HEK293T (cell line): ENCODE measurements at regions not wholly inside any gene's neighbourhood (a gene's known extent, or its start where the extent isn't known, plus 50 kb on each side); places are given as distances from the start of the nearest gene placed in this dataset.

Experiments used
- CTCF ChIA-PET: fragments of 350-600 bp; formaldehyde crosslinking; extraction: SDS; loops from one replicate; lab custom pipeline; 2021; ENCODE audit warnings: antibody characterized with exemption, inconsistent platforms; lab: Yijun Ruan, JAX
- POLR2A ChIA-PET: fragments of 350-600 bp; formaldehyde crosslinking; extraction: SDS; loops from one replicate; lab custom pipeline; 2020; ENCODE audit warnings: antibody characterized with exemption, inconsistent platforms; lab: Yijun Ruan, JAX
- DNase-seq: peaks from one replicate; pipeline ENCODE4 v3.0.0; 2012; ENCODE audit warnings: mixed read lengths; ENCODE audit errors: extremely low spot score
- ARNT ChIP-seq: fragments of 450-650 bp; IDR thresholded peaks from 2 replicates; pipeline ENCODE4 v1.6.1; 2017; ENCODE audit warnings: mild to moderate bottlenecking
- BHLHE40 ChIP-seq: fragments of 450-650 bp; IDR thresholded peaks from 2 replicates; pipeline ENCODE4 v1.6.1; 2016; ENCODE audit warnings: mild to moderate bottlenecking, moderate library complexity, borderline replicate concordance
- CTBP1 ChIP-seq: fragments of 450-650 bp; IDR thresholded peaks from 2 replicates; pipeline ENCODE4 v1.6.1; 2016; ENCODE audit warnings: borderline replicate concordance
- ELF4 ChIP-seq: fragments of 450-650 bp; IDR thresholded peaks from 2 replicates; pipeline ENCODE4 v1.6.1; 2017; ENCODE audit warnings: antibody characterized with exemption
- FOXA1 ChIP-seq: fragments of 450-650 bp; IDR thresholded peaks from 2 replicates; pipeline ENCODE4 v1.6.1; 2016; ENCODE audit warnings: mild to moderate bottlenecking
- FOXK2 ChIP-seq: fragments of 450-650 bp; IDR thresholded peaks from 2 replicates; pipeline ENCODE4 v1.6.1; 2016; ENCODE audit warnings: mild to moderate bottlenecking
- FOXM1 ChIP-seq: fragments of 450-650 bp; IDR thresholded peaks from 2 replicates; pipeline ENCODE4 v1.6.1; 2017; ENCODE audit warnings: mild to moderate bottlenecking, borderline replicate concordance
- HDGF ChIP-seq: fragments of 450-650 bp; IDR thresholded peaks from 2 replicates; pipeline ENCODE4 v1.6.1; 2017; ENCODE audit warnings: antibody characterized with exemption, borderline replicate concordance
- L3MBTL2 ChIP-seq: fragments of 450-650 bp; conservative IDR thresholded peaks from 2 replicates; pipeline ENCODE4 v1.6.1; 2016; ENCODE audit warnings: mild to moderate bottlenecking
- LEF1 ChIP-seq: fragments of 450-650 bp; IDR thresholded peaks from 2 replicates; pipeline ENCODE4 v1.6.1; 2017; ENCODE audit warnings: mild to moderate bottlenecking, borderline replicate concordance
- NFRKB ChIP-seq: fragments of 450-650 bp; IDR thresholded peaks from 2 replicates; pipeline ENCODE4 v1.6.1; 2016; ENCODE audit warnings: mild to moderate bottlenecking, moderate library complexity
- PKNOX1 ChIP-seq: fragments of 450-650 bp; IDR thresholded peaks from 2 replicates; pipeline ENCODE4 v1.6.1; 2016
- SP1 ChIP-seq: fragments of 450-650 bp; IDR thresholded peaks from 2 replicates; pipeline ENCODE4 v1.6.1; 2017
- SUZ12 ChIP-seq: fragments of 450-650 bp; IDR thresholded peaks from 2 replicates; pipeline ENCODE4 v1.6.1; 2016; ENCODE audit warnings: mild to moderate bottlenecking
- TARDBP ChIP-seq: fragments of 450-650 bp; IDR thresholded peaks from 2 replicates; pipeline ENCODE4 v1.6.1; 2016
- ZNF384 ChIP-seq: fragments of 450-650 bp; IDR thresholded peaks from 2 replicates; pipeline ENCODE4 v1.6.1; 2016

GRCh38 chr9:119788921-119789320 is 419.7 kb upstream of the BRINP1 start:
- no peak for DNase-seq
- no peak for TF ChIP-seq CTBP1
- TF ChIP-seq BHLHE40 = no peak
- no peak for TF ChIP-seq FOXA1
- TF ChIP-seq SUZ12 = no peak
- no peak for TF ChIP-seq NFRKB
- TF ChIP-seq LEF1 = no peak
- no peak for TF ChIP-seq ZNF384
- no peak for TF ChIP-seq SP1
- no peak for TF ChIP-seq FOXK2
- TF ChIP-seq ELF4 = no peak
- TF ChIP-seq TARDBP = no peak
- no peak for TF ChIP-seq HDGF
- TF ChIP-seq FOXM1 = no peak
- CTCF ChIA-PET = no interaction called here
- POLR2A ChIA-PET = no interaction called here

- TF ChIP-seq HDGF = no peak
- TF ChIP-seq TARDBP = no peak
- TF ChIP-seq CTBP1 = no peak
- no peak for TF ChIP-seq ZNF384
- no peak for TF ChIP-seq PKNOX1
- TF ChIP-seq NFRKB = no peak
- ChIA-PET POLR2A (no interaction called here), CTCF (no interaction called here)
- DNase-seq = no peak
Observed at GRCh38 chr9:119781886-119782285, 412.7 kb upstream of the BRINP1 start.

- ChIA-PET POLR2A (no interaction called here), CTCF (no interaction called here)
- no peak for DNase-seq
- TF ChIP-seq BHLHE40 = no peak
- TF ChIP-seq ZNF384 = no peak
- TF ChIP-seq LEF1 = no peak
- no peak for TF ChIP-seq HDGF
- TF ChIP-seq FOXM1 = no peak
- TF ChIP-seq ELF4 = no peak
- TF ChIP-seq NFRKB = no peak
- no peak for TF ChIP-seq TARDBP
- TF ChIP-seq FOXA1 = no peak
- no peak for TF ChIP-seq FOXK2
- no peak for TF ChIP-seq L3MBTL2
- TF ChIP-seq SP1 = no peak
- TF ChIP-seq SUZ12 = no peak
- no peak for TF ChIP-seq PKNOX1
- no peak for TF ChIP-seq CTBP1
- no peak for TF ChIP-seq ARNT
Observed at GRCh38 chr9:119775410-119775809, 406.2 kb upstream of the BRINP1 start.

GRCh38 chr9:119773823-119774222 is 404.6 kb upstream of the BRINP1 start:
- no peak for DNase-seq
- POLR2A ChIA-PET = no interaction called here

GRCh38 chr9:119771341-119771740 is 402.1 kb upstream of the BRINP1 start:
- TF ChIP-seq LEF1 (no peak), ARNT (no peak), FOXM1 (no peak), FOXA1 (no peak), L3MBTL2 (no peak), FOXK2 (no peak), ZNF384 (no peak), CTBP1 (no peak), PKNOX1 (no peak), SP1 (no peak), SUZ12 (no peak), HDGF (no peak), TARDBP (no peak), ELF4 (no peak), BHLHE40 (no peak), NFRKB (no peak)
- DNase-seq = no peak
- ChIA-PET CTCF (no interaction called here), POLR2A (no interaction called here)

More at GRCh38 chr9:119773823-119774222, 404.6 kb upstream of the BRINP1 start:
- TF ChIP-seq PKNOX1 = no peak
- TF ChIP-seq ZNF384 = no peak
- no peak for TF ChIP-seq ARNT
- TF ChIP-seq CTBP1 = no peak
- TF ChIP-seq LEF1 = no peak
- no peak for TF ChIP-seq ELF4
- no peak for TF ChIP-seq HDGF
- TF ChIP-seq FOXA1 = no peak
- TF ChIP-seq SUZ12 = no peak
- TF ChIP-seq FOXM1 = no peak
- TF ChIP-seq SP1 = no peak
- no peak for TF ChIP-seq FOXK2
- TF ChIP-seq NFRKB = no peak
- no peak for TF ChIP-seq BHLHE40
- no peak for TF ChIP-seq L3MBTL2
- CTCF ChIA-PET = no interaction called here

GRCh38 chr9:119768266-119768665 is 399.0 kb upstream of the BRINP1 start:
- TF ChIP-seq SP1 (no peak), CTBP1 (no peak), LEF1 (no peak), BHLHE40 (no peak), ARNT (no peak), ELF4 (no peak), FOXM1 (no peak), HDGF (no peak), FOXA1 (no peak)
- POLR2A ChIA-PET = no interaction called here
- DNase-seq = no peak
- CTCF ChIA-PET = no interaction called here
